Fibroblast of skin of back (primary cell): ENCODE measurements at regions not wholly inside any gene's neighbourhood (a gene's known extent, or its start where the extent isn't known, plus 50 kb on each side); places are given as distances from the start of the nearest gene placed in this dataset.

Experiments
- DNase-seq: peaks from one replicate; pipeline ENCODE4 v3.0.0-alpha.2; 2013

- DNase-seq = no peak
These were observed 84.3 kb upstream of the IRX6 start for GRCh38 chr16:55239723-55240122.

DNA sequence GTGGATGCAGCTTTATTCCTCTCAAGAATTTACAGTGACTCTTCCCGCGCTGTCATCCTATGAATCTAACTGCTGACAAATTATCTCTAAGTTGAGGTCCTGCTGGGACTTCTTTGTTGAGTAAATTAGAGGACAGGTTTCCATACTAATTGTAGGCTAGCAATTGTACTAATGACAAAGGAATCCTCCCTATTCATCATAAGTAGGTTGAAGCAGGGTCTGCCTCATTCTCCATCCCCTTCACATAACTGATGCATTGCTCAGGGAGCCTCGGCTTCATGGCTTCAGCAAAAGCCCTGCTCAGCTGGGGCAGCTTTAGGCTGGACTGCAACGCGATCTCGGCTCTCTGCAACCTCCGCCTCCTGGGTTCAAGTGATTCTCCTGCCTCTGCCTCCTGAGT lies 83.1 kb upstream of the IRX6 start:
- no peak for DNase-seq

DNA sequence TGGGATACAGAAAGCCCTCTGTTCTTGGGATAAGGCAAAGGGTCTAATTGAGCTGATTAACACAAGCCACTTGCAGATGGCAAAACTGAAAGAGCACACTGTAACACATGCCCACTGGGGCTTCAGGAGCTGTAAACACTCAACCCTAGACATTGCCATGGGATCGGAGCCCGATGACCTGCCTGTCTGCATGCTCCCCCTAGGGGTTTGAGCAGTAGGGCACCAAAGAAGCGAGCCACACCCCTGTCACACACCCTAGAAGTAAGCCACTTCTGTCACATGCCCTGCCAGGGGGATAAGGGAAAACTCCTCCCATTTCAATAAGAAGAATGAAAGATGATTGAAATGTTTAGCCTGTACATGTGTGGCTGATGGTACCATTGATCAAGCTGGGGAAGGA lies 81.3 kb upstream of the IRX6 start:
- DNase-seq = no peak

DNA sequence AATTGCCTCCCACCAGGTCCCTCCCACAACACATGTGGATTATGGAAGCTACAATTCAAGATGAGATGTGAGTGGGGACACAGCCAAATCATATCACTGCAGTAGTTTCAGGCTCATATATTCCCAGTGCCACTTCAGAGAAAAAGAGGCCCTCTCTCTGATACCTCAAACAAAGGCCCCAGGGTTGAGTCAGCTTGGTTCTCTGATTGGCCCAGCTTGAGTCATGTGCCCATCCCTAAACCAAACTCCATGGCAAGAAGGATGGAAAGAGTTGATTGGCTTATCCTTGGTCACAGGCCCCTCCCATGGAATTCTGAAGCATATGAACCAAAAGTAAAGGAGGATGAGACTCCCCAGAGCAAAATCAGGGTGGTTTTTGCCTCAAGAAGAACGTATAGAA lies 75.9 kb upstream of the IRX6 start:
- peak; percentile 5 for DNase-seq

GRCh38 chr16:55248494-55248893 lies 75.5 kb upstream of the IRX6 start:
- no peak for DNase-seq

DNA sequence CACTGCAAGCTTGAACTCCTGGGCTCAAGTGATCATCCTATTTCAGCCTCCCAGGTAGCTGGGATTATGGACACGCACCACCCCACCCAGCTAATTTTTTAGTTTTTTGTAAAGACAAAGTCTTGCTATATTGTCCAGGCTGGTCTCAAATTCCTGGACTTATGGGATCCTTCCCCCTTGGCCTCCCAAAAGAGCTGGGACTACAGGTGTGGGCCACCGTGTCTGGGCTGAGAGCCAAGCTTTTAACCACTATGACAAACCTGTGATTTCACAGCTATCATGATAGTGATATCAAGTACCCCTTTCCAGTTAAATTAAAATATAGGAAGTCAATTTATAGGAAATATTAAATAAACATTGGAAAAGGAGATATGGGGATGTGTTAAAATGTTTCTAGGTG lies 74.6 kb upstream of the IRX6 start:
- no peak for DNase-seq

DNA sequence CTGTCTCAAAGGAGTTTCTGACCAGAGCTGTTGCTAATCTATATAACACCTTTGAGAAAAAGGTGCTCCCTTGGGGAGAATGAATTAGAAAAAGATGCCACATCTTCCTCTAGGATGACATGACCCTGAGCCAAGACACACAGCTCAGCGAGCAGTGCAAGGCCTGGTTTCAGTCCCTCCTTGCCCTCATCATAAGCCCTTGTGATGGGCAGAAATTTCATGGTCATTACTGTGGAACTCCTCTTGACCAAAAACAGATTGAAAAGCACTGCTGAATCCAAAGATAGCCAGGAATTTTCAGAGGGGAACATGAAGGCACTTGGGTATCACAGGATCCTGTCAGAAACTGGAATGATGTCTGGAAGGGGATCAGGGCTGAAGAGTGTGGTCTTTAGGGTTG lies 74.1 kb upstream of the IRX6 start:
- no peak for DNase-seq

DNA sequence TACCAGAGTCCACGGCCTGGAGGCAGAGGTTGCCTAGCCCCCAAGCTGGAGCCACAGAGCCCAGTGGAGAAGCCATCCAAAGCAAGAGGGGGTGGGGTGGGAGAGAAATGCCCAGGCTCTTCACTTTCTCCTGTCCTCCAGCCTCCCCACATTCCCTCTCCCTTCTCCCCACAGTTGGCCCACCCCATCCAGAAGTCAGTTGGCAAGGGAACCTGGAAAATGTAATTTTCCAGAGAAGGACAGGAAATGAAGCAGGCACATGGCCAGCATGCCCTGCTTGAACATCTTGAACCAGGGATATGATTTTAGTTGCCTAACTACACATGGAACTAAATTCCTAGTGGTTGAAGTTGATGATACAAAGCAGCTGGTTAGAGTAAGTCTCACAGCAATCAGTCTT lies 73.3 kb upstream of the IRX6 start:
- no peak for DNase-seq

GRCh38 chr16:55251151-55251550 lies 72.9 kb upstream of the IRX6 start:
- no peak for DNase-seq

- DNase-seq = no peak
These were observed 71.4 kb upstream of the IRX6 start for GRCh38 chr16:55252577-55252976.

DNA sequence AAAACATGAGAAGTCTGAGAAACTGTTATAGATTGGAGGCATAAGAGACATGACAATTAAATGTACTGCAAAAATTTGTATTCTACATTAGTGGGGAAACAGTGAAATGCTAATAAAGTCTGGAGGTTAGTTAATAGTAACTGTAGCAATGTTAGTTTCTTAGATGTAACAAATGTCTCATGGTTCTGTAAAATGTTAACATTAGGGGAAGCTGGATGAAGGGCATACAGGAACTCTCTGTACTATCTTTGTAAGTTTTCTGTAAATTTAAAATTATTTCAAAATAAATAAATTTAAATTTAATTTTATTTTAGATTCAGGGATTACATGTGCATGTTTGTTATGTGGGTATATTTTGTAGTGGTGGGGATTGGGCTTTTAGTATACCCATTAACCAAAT lies 70.0 kb upstream of the IRX6 start:
- DNase-seq = no peak

GRCh38 chr16:55255733-55256282 lies 68.2 kb upstream of the IRX6 start:
- no peak for DNase-seq

GRCh38 chr16:55256412-55257016 lies 67.5 kb upstream of the IRX6 start:
- no peak for DNase-seq

- peak; percentile 55 for DNase-seq
These were observed 65.9 kb upstream of the IRX6 start for GRCh38 chr16:55257966-55258613.

DNA sequence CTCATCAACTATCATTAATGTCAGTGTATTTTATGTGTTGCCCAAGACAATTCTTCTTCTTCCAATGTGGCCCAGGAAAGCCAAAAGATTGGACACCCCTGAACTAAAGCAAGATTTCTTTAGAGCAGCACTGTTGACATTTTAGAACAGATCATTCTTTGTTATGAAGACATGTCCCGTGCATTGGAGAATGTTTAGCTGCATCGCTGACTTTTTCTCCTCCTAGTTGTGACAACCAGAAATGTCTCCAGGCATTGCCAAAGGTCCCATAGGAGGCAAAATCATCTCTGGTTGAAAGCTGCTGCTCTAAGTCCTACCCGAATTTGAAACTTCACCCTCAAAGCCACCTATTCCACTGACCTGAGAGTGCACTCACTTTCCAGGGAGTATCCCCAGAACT lies 62.7 kb upstream of the IRX6 start:
- no peak for DNase-seq

- DNase-seq = no peak
These were observed 60.4 kb upstream of the IRX6 start for GRCh38 chr16:55263271-55264250.

DNA sequence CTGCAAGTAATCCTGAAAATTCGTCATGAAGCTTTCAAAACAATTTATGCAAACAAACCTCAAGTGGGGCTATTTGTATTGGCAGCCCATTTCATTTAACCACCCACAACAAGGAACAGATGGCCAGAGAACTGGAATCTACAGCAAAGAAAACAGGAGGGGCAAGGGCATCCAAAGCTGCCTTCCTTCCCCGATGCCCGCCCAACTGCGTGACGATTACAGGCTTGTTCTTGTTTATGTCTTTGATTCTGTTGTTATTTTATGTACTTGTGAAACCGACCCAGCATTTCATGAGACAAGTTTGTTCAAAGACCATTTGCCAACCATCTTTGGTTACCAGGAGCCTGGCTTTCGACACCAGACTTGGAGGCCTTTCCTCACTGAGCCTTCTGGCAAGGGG lies 59.1 kb upstream of the IRX6 start:
- peak; percentile 45 for DNase-seq

DNA sequence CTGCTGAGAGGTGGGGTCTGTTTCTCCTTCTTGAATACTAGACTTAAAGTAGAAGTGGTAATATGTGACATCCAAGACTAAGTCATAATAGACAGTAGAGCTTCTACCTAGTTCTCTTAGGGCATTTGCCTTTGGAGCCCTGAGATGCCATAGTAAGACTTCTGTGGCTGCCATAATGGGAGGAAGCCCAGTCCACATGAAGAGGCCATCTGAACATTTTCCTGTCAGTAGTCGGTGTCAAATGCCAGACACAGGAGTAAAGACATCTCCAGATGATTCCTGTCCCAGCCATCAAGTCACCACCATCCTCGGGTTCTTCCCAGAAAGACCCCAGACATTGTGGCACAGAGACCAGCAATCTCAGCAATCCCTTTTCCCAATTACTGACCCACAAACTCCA lies 58.1 kb upstream of the IRX6 start:
- DNase-seq = no peak

DNA sequence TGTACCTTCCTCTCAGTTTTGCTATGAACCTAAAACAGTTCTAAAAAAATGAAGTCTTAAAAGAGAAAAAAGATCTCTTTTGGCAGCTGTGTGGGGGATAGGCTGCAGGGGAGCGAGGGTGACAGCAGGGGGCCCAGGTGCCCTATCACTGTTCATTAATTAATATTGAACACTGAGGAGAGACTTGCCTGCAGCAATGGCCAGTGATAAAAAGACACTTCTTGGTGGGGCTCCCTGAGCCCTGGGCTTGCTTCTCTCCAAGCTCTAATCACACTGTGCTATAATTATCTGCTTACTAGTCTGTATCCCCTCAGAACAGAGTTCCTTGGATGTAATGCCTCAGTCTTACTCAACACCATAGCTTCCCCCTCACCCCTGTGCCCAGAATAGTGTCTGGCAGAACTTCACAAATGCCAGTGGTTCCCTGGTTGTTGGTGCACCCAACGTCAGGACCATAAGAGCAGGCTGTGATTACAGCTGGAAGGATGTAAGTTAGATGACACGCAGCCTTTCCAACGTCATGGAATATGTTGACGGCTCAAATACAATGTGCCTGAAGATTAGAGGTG lies 52.0 kb upstream of the IRX6 start:
- no peak for DNase-seq

DNA sequence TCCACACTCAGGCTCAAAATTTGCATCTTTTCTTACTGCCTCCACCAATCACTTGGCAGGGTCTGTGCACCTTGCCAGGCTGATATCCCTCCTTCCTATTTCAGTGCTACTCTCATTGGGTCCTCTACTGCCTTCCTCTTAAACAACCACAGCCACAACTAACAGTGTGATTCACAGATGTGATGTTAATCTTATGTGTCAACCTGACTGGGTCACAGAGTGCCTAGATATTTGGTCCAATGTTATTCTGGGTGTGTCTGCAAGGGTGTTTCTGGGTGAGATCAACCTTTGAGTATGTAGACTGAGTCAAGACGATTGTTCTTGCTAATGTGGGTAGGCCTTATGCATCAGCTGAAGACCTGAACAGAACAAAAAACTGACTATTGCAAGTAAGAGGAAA lies 51.3 kb upstream of the IRX6 start:
- no peak for DNase-seq

- DNase-seq = no peak
These were observed 50.6 kb upstream of the IRX6 start for GRCh38 chr16:55273356-55273755.

DNA sequence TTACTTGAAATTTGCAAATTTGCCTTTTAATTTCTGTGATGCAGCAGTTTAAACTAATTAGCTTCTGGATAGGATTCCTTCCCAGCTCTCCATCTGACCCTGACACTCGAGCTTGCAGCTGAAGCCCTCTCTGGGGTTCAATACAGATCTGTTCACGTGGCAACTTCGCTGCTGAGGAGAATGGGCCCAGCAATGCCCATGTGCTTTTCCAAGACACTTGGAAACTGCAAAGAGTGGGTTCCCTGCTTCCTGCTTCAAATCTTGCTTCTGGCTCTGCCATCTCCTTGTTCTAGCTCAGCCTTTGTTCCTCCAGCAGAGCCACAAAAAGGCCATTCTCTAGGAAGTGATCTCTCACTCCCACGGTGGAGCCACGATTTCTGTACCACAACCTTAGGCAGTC lies 50.0 kb upstream of the IRX6 start:
- DNase-seq = no peak
